NCI-H446 treated with DMSO at 0.1 percent for 48 hours (cell line): ENCODE measurements at regions not wholly inside any gene's neighbourhood (a gene's known extent, or its start where the extent isn't known, plus 50 kb on each side); places are given as distances from the start of the nearest gene placed in this dataset.
"Not testable (repeated sequence)": the region's sequence is repeated elsewhere in the genome, so short reads cannot be mapped to it uniquely, and the experiment has no call there.

ENCODE experiments used
- DNase-seq: peaks from one replicate; lab custom pipeline; 2025; lab: John Stamatoyannopoulos, UW

DNA sequence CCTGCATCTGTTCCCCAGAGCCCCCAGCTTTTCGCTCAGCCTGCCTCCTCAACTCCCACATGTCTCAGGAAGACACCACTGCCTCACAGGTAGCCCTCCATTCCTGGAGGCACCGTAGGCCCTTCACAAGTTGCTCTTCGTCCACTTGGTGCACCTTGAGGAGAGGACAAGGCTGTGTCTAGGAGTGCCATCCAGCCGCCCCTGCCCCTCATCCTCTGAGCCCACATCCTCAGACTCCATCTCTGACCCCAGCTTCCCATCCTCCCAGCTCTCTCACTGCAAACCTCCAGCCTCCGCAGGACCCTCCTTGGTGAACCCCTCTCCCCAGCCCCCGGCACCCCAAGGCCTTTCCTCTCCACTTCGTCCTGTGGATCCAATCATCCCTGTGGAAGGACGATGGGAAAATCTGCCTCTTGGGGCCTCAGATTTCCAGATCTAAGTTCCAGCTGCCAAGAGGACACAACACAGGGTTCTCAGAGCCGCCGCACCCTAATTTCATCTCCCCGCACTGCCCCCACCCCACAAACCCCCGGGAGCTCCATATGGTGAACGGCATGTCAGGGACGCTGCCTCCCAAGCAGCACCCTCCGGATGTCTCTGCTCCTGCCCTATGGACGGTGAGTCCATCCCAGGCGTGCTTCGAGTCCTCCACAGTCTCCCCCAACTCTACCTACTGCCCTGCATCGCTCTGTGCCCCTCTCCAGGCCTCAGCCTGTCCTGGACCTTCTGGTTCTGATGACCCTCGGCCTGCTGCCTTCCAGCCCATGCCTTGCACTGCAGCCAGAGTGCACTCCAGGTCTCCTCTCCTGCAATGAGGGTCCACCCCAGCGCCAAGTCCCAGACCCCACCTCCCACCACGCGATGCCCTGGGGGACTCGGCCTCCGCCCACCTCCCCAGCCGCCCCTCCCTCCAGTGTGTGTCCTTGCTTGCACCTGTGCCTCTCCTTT lies 314.1 kb upstream of the DIO3 start:
- no peak for DNase-seq

DNA sequence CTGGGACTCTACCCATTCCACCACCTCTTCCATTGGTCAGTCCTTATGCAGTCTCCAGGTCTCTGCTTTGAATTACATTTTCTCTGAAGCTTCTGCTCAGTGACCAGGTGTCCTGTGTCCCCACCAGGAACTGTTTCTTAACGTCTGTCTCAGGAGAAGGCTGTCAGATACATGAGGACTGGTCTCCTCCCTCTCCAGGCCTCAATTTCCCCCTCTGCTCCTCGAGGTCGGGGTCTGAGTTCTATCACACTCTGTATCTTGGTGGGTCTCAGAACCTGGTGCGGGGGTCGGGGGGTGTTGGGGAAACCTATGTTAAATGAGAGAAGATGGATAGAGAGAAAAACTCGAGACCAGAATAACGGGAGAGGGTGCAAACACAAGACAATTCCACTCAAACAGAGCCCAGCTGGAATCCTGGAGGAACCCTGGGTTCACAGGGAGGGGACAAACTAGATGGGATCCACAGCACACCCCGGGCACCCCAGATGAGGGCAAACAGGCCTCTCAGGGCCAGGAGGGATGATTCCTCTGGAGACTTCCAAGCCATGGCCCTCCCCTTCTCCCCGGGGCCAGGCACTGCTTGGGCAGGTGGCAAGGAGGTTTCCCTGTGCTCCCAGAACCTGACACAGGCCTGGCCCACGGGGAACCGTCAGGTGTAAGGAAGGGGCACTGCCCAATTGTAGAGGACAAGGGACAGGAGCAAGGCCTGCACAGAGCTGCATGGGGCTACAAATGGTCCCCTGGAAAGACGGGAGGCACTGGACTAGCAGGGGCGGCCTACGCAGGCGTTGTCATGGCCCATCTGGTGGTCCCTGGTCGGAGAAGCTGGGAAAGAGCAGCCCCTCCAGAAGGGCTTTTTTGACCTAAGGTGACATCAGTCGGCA lies 313.2 kb upstream of the DIO3 start:
- no peak for DNase-seq

GRCh38 chr14:101248840-101249675 lies 312.2 kb upstream of the DIO3 start:
- no peak for DNase-seq

DNA sequence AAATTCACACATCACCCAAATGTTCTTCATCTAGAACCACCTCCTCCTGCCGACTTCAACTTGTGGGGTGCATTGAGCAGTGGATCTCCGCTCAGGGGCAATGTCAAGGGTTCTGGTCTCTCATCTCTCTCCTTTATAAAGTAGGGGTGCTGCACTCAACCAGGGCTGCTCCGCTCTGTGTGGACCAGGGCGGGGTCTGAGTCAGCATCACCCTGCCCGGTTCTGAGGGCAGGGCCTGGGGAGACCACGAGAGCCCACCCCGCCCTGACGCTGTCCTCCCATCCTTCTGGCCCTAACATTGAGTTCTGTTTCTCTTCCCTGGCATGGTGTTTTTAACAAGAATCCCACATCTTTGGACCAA lies 311.6 kb upstream of the DIO3 start:
- no peak for DNase-seq

DNA sequence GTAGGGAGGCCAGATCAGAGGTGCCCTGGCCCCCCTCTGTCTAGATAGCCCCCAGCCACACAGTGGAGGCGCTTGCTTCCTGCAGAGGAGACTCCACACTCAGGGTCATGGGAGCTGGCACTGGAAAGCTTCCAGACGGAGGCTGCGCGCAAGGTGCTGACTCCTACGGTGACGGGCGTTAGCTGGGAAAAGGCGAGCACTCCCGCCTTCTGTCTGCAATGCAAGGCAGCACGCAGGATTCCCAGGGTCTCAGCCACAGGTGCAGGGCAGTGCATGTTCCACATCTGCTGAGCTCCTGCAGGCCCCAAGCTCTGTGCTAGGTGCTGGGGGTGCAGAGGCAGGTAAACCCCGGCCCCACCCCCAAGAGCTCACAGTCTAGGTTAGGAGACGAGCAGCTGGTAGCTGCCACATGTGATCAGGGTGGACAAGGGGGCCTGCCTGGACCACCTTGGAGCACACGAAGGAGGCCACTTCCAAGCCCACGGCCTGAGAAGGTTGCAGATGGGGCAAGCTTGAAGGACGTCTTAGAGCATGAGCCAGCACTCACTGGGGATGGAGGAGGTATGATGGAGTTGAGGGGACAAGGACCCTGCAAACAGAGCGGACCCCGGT lies 310.9 kb upstream of the DIO3 start:
- DNase-seq = no peak

DNA sequence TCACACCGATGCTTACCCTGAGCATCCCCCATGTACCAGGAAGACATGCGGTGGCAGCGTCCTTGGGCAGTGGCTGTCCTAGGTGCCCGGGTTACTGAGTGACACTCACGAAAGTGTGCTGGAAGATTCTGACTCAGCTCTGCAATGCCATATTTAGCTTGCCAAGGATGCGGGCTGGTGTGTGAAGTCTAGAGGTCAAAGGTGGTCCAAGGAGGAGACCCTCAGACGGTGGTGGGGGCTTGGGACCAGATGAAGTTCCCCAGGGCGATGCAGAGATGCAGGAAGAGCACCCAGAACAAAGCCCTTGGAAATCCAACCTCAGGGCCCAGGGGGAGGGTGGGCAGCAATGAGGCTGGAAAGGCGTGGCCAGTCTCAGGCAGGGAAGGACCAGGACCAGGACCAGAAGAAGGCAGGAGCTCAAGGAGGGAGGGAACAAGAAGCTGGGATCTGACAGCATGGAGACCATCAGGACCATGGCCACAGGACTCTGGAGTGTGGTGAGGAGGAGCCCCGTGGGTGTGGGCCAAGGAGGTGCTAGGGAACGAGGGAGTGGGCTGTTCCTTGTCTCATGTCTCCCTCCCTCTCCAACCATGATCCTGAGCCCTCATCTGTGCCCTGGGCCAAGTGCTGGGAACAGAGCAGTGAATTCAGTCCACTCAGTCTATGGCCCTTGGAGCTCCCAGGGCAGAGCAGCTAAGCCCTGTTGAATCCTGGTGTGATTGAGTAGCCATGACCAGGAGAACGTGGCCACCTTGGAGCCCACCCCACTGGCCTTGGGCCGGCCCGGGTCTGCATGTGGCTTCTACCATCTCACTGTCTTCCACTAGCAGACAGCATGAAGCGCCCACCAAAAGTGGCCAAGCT lies 310.1 kb upstream of the DIO3 start:
- no peak for DNase-seq

DNA sequence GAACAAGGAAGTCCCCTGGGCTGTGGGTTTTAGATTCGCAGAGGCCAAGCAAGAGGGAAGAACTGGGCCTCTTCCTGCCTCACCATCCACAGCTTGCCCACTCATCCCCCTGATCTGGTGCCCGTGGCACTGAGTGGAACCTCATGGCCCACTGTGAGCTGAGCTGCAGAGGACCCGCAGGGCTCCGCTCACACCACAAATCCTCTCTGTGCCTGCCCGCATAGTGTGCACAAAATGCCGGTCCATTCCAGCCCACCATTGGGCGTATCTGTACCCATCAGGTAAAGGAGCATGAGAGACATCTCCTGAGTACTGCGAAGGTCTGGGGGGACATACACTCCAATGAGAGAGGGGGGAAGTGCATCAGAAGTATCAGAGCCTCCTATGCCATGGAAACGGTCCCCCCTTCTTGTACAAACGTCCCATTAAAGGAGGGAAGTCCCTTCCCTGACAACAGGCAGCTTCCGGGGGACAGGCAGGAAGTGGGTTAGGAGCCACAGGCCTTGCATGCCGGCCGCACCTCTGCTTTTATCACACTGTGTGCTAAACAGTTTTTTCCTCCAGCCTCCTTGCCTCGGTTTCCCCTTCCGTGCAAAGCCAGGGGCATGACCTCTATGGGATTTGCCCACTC lies 309.4 kb upstream of the DIO3 start:
- DNase-seq = no peak

- DNase-seq = no peak
These were observed 308.7 kb upstream of the DIO3 start for GRCh38 chr14:101252443-101253214.

- DNase-seq = no peak
These were observed 307.3 kb upstream of the DIO3 start for GRCh38 chr14:101253948-101254347.

DNA sequence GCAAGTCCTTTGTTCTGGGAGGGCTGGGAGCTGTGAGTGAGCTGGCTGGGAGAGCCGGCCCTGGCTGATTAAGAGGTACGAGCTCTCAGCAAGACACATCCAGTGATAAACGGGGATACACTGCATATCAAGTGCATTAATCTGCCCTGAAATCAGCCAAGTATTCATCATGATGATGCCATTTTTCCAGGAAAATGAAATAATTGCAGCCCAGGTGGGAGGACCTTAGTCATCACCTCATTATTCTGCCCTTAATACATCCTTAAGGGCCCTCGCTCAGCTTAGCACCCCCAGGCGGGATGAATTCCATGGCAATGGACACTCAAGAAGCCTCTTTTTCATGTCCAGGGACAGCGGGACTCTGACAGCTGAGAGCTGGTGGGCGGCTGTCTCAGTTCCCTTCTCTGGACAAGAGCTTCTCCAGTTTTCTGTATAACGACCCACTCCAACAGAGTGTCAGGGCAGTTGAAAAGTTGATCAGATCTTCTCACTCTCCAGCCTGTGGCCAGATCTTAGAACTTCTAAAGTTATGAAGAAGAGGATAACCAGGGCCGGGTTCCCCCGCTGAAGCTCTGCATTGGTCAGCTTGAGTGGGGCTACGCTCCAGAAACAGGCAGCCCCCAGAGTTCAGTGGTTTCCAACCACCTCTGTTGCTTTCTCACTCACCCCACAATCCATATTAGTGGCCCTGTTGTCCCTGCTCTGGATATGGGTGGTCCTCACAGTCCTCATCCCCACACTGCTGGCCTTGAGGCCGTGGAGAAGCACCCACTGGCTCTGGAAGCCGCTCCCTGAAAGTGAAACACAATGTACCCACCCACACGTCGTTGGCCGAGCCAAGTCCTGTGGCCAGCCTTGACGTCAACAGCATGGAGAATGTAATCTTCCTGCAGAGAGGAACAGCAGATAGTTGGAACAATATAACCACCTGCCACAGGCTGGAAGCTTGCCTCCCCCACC lies 306.2 kb upstream of the DIO3 start:
- DNase-seq = no peak

- no peak for DNase-seq
These were observed 305.6 kb upstream of the DIO3 start for GRCh38 chr14:101255765-101256125.

GRCh38 chr14:101256266-101256665 lies 305.0 kb upstream of the DIO3 start:
- no peak for DNase-seq

- no peak for DNase-seq
These were observed 303.7 kb upstream of the DIO3 start for GRCh38 chr14:101257551-101257950.

DNA sequence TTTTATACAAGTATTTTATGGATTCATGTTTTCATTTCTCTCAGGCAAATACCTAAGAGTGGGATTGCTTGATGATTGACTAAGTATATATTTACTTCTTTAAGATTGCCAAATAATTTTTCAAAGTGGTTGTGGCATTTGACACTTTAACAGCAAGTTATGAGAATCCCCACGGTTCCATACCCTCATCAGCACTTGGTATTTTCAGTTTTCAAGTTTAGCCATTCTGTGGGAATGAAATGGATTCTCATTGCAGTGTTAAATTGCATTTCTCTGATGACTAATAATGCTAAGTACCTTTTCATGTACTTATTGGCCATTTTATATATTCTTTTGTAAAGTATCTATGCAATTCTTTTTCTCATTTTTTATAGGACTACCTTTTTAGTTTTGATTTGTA lies 301.5 kb upstream of the DIO3 start:
- no peak for DNase-seq

GRCh38 chr14:101266441-101266840 lies 294.9 kb upstream of the DIO3 start:
- not testable (repeated sequence) for DNase-seq

DNA sequence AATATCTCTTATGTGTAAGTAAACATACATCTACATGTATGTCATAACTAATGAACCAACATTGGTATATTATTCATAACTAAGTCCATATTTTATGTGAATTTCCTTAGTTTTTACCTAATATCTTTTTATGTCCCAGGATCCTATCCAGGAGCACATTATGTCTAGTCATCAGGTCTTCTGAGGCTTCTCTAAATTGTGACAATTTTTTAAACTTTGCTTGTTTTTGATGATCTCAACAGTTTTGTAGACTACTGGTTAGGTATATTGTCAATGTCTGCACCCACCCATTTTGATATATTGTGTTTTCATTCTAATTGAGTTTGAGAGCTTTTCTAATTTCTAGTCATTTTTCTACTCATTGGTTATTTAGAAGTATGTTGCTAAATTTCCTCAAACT lies 288.2 kb upstream of the DIO3 start:
- DNase-seq = no peak

DNA sequence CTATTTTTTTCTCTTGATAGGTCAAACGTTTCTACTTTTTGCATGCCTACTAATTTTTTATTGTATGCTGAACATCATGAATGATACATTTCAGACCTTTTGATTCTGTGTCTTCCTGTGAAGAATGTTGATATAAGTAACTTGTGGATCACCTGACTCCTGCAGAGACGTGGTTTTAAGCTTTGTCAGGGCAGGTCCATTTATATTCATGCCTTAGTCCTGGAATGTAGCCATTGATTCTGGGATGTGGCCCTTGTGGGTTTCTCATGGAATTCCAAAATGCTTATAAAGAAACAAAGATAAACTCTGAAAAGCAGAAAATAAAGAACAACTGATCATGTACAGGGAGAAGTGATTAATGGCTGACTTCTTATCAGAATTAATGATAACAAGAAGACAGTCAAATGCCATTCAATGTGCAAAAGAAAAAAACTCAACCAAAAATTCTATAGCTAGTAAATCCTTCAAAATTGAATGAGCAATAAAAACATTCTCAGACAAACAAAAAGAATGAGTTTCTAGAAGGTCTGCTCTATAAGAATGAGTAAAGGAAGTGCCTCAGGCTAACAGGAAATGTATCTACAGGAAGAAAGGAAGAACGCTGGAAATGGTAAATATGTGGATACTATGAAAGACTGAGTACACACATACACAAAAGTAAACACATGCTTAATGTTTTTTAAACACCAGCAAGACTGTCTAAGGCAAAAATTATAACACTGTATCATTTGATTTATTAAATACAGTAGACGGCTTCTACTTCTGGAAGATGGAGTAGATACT lies 284.8 kb upstream of the DIO3 start:
- no peak for DNase-seq

- DNase-seq = no peak
These were observed 278.9 kb upstream of the DIO3 start for GRCh38 chr14:101282418-101282817.
